Stimulated activated CD8-positive, alpha-beta memory T cell treated with anti-CD3 and anti-CD28 coated beads, Interleukin-7, amount 100 ng/mL, for 24 hours (primary cell): ENCODE measurements at regions not wholly inside any gene's neighbourhood (a gene's known extent, or its start where the extent isn't known, plus 50 kb on each side); places are given as distances from the start of the nearest gene placed in this dataset.
"Not testable (repeated sequence)": the region's sequence is repeated elsewhere in the genome, so short reads cannot be mapped to it uniquely, and the experiment has no call there.

ENCODE experiments used
- DNase-seq: peaks from one replicate; pipeline ENCODE4 v3.0.0-alpha.2; 2020; ENCODE audit warnings: low read depth

GRCh38 chr10:23543691-23544380, 105.0 kb downstream of the OTUD1 start:
- DNase-seq = no peak

GRCh38 chr10:23545866-23546265, 107.0 kb downstream of the OTUD1 start:
- not testable (repeated sequence) for DNase-seq

GRCh38 chr10:23556727-23557440, 118.0 kb downstream of the OTUD1 start:
- no peak for DNase-seq

- no peak for DNase-seq
Measured at GRCh38 chr10:23557777-23558176, 118.9 kb downstream of the OTUD1 start.

GRCh38 chr10:23558361-23558799, 119.5 kb downstream of the OTUD1 start:
- no peak for DNase-seq

GRCh38 chr10:23568996-23569395, 130.1 kb downstream of the OTUD1 start:
- DNase-seq = no peak

- no peak for DNase-seq
Measured at GRCh38 chr10:23571884-23572283, 133.0 kb downstream of the OTUD1 start.

- DNase-seq = no peak
Measured at GRCh38 chr10:23581906-23582450, 143.1 kb downstream of the OTUD1 start.

- no peak for DNase-seq
Measured at GRCh38 chr10:23584396-23584795, 145.5 kb downstream of the OTUD1 start.

GRCh38 chr10:23585186-23585585, 146.3 kb downstream of the OTUD1 start:
- no peak for DNase-seq

GRCh38 chr10:23585666-23586065, 146.8 kb downstream of the OTUD1 start:
- DNase-seq = no peak

GRCh38 chr10:23595278-23595677, 156.4 kb downstream of the OTUD1 start:
- not testable (repeated sequence) for DNase-seq

- DNase-seq = no peak
Measured at GRCh38 chr10:23604613-23605012, 165.7 kb downstream of the OTUD1 start.

- no peak for DNase-seq
Measured at GRCh38 chr10:23606456-23606855, 167.6 kb downstream of the OTUD1 start.

GRCh38 chr10:23608926-23609325, 170.1 kb downstream of the OTUD1 start:
- no peak for DNase-seq

GRCh38 chr10:23610626-23611307, 171.9 kb downstream of the OTUD1 start:
- no peak for DNase-seq

- no peak for DNase-seq
Measured at GRCh38 chr10:23611308-23612029, 172.6 kb downstream of the OTUD1 start.

GRCh38 chr10:23613900-23614299, 175.0 kb downstream of the OTUD1 start:
- DNase-seq = no peak

GRCh38 chr10:23614483-23614882, 175.6 kb downstream of the OTUD1 start:
- DNase-seq = no peak

GRCh38 chr10:23630376-23630775, 191.5 kb downstream of the OTUD1 start:
- DNase-seq = no peak

- no peak for DNase-seq
Measured at GRCh38 chr10:23630885-23631284, 192.0 kb downstream of the OTUD1 start.
